Kidney capillary endothelial cell (primary cell): ENCODE measurements at regions not wholly inside any gene's neighbourhood (a gene's known extent, or its start where the extent isn't known, plus 50 kb on each side); places are given as distances from the start of the nearest gene placed in this dataset.

Source experiments
- DNase-seq: peaks from one replicate; pipeline ENCODE4 v3.0.0-alpha.2; 2018; ENCODE audit warnings: low spot score

DNA sequence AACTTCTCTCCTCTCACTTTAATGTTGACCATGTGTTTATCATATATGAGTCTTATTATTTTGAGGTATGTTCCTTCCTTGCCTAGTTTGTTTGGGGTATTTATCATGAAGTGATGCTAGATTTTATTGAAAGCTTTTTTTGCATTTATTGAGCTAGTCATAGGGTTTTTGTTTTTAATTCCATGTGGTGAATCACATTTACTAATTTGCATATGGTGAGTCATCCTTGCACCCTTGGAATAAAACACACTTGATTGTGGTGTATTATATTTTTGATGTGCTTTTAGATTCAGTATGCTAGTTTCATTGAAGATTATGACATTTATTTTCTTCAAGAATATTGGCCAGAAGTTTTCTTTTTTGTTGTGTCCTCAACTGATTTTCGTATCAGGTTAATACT lies 464.6 kb downstream of the PCDH18 start:
- no peak for DNase-seq

DNA sequence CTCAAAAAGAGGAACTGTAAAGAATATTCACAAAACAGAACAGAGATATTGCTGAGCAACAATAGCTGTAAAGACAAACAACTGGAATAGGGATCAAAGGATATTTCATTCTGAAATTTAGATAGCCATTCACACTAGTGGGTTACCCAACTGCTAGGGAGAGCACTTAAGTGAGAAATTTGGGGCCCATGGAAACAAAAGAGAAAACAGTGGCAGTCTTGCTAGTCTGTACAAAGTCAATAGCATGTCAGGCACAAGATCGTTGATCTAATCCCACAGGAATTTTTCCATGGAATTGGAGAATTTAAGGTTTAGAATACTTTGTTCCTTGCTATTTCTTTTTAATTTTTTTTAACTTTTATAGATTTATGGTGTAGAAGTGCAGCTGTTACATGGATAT lies 467.0 kb downstream of the PCDH18 start:
- DNase-seq = no peak

DNA sequence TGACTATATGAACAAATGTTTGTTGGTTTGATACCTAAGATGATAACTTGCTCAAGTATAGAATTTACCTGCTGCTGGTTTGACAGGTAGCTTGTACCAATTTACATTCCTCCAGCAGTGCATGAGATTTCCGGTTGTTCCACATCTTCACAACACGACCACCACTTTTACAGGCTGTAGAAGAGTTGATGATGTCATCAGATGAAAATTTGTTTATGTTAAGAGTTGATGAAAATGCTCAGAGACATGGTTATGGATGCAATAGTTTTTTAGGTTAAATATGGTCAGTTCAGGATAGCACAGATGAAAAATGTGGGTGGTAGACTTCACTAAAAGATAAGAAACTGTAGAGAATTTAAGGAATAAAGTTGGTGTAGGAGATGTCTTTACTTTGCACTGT lies 468.3 kb downstream of the PCDH18 start:
- DNase-seq = no peak

DNA sequence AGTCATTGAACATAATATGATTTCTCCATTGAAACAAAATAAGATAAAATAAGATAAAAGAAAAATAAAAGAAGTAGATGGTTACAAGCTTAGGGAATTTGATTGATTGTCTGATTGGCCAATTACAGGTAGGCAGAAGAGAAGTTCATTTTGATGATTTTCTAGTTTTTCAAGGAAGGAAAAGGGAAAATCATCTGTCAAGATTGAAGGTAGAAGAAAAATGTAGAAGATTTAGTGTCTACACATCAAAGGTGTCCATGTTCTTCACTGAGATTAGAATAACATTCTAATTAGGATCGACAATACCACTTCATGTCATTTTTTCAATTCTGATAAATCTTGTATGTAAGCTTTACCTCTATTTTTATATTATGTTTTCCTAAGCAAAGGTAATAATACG lies 489.1 kb downstream of the PCDH18 start:
- DNase-seq = no peak

DNA sequence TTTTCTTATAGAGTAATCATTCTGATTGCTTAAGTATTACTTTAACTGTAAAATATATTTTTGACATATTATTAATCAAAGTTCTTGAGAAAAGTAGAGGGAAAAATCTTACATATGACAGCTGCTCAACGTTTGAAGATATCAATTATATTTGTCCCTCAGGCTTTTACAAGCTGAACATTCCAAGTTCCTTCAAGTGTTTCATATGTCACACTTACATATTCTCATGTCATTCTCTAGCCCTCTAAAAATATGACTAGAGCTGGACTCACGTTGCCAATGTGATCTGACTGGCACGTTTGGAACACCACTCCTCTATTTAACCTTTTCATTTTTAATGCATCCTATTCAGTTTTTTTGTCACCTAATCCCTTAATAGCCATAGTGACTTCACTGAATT lies 492.9 kb downstream of the PCDH18 start:
- no peak for DNase-seq

DNA sequence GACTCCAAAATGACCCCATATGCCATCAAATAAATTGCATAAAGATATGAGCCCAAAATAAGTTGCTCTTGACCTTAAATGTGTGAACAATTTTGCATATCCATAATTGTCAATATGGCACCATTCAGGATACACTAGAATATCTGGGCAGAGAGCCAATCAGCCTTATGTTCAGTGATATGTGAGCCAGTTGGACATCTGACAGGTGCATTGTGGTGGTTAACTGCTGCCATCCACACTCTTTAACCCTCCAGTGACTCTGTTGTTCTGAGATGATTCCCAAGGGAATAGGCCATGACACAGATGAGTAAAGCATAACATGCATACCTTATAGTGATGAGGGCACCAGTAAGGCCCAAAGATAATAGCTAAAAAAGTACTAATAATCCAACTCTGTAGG lies 500.1 kb downstream of the PCDH18 start:
- DNase-seq = no peak

DNA sequence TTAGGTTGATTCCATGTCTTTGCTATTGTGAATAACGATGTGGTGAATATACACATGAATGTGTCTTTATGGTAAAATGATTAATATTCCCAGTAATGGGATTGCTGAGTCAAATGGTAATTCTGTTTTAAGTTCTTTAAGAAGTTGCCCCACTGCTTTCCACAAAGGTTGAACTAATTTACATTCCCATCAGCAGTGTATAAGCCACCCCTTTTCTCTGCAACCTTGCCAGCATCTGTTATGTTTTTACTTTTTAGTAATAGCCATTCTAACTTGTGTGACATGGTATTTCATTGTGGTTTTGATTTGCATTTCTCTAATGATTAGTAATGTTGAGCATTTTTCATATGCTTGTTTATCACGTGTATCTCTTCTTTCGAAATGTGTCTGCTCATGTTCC lies 503.3 kb downstream of the PCDH18 start:
- DNase-seq = no peak

DNA sequence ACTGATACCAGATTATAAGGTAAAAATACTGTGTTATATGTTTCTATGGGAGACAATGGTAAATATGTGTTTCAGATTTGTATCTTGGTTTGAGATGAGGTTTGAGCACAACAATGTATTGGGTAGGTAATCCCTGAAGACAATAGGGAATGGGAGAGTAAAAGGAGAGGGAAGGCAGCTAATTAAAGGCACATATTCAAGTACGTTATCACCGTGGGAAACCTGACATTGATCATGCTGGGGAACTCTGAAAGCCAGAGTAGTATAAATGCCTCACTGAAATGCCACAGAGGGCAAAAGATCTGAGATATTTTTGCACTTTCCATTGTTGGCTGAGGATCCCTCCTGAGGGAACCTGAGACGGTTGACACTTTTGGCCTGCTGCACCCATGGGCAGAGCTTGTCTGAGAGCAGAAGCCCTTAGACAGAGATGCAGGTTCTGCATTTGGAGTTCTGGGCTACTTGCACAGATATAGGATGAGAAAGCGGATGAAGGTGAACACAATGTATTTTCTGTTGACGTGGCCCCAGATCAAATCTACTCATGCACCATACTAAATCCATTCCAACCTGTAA lies 506.7 kb downstream of the PCDH18 start:
- no peak for DNase-seq

DNA sequence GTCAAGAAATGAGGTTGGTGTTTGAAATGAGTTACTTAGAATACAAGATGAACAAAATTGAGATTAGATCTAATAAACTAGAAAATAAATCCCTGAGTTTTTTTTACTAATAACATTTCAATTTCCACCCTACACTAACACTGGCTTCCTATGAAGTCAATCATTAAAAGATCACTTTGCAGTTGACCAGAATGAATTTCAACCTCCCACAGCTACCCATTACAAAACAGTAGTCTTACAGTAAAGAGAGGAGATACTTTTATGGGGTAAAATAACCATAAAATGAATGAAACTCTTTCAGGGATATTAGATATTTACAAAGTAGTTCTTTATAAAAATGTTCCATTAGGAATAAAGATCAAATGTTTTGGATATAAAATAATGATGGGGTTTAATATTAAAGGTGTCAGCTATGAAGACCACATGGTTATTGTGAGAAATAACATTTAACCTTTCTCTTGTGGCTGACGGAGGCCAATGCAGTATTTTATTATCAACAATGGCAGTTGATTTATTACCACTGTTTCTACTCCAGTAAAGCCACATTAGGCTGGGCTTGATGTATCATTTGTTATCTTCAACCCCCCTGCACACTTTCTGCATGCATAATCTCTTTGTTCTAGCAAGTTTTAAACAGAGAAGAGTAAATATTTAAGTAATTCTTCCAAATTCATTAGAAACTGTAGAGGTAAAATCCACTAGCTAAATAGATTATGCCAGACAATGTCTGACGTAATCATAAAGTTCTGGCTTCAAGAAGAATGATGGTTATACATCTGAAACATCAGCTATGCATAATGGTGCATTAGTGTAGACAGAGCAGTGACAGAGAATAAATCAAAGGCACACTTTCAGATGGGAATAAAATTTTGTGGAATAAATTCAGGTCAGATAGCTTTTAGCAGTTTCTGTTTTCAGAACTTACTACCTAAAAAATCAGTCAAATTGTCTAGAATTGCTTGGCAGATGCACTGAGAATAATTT lies 516.6 kb downstream of the PCDH18 start:
- DNase-seq = no peak

DNA sequence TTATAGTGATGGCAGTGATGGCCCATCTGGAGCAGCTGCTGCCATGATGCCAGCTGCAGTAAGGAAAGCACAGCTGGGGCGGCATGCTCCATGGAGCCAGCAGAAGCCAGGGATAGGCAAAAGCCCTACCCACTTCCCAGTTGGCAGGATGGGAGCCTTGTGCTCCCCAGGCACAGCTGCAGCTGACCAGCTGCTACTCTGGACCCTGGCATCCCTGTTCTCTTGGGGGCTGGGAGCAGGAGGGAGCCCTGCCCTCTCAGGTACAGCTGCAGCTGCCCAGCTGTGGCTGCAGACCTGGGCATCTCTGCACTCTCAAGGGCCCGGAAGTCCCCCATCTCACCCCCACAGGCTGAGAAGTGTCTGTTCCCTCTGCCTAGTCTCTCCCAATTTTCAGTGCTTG lies 531.9 kb downstream of the PCDH18 start:
- DNase-seq = no peak

DNA sequence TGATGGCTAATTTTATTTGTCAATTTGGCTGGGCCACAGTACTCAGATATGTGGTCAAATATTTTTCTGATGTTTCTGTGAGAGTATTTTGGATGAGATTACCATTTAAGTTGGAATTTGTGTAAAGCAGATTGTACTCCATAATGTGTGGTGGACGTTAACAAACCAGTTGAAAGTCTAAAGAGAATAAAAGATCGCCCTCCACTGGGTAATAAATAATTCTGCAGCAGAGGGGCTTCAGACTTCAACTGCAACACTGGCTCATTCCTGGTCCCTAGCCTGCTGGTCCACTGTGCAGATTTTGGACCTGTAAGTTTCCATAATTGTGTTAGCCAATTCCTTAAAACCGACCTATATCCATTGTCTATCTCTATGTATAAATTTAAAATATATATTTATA lies 540.3 kb downstream of the PCDH18 start:
- no peak for DNase-seq

DNA sequence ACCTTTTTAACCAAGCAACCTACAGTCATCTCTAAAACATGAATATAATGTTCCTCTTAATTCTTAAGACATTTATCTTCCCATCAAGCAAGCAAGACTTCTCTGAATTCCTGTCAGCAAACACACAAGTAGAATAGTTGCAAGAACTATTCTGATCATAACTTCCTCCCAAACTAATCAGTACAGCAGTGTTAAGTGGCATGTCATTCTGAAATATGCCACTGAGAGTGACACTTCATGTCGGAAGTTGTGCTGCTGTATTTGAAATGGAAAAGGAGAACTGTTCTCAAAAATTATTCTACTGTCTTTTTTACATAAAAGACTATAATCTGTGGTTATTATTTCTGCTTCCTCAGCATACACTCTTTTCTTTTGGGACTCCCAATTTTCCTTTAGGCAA lies 546.6 kb downstream of the PCDH18 start:
- DNase-seq = no peak

DNA sequence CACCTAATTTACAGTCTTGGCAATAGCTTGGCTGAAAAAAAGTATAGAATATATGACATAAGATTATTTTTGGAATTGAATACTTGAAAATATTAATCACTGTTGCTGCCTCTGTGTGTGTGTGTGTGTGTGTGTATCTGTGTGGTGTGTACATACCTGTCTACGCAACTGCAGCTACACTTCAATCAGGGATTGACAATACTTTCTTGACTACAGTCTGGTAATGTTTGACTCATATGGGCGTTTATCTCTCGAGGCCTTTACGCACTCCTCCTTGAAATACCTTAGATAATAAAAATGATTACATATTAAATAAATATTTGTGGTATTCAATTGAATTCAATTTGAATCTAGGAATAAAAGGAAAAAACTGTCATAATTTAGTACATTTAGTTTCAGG lies 565.2 kb downstream of the PCDH18 start:
- DNase-seq = no peak

DNA sequence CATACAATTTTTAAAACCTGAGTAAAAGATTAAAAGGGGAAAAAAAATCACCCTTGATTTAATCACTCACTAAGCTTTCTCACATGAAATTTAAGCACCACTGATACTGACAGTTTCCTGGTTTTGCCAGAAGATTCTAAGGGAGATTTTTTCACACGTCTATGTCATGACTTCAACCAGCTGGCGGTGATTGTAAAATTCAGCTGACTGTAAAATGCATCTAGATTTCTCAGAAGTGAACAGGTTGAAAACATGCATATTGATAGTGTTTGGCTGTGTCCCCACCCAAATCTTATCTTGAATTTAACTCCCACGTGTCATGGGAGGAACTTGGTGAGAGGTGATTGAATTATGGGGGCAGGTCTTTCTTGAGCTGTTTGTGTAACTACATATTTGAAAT lies 566.8 kb downstream of the PCDH18 start:
- no peak for DNase-seq

DNA sequence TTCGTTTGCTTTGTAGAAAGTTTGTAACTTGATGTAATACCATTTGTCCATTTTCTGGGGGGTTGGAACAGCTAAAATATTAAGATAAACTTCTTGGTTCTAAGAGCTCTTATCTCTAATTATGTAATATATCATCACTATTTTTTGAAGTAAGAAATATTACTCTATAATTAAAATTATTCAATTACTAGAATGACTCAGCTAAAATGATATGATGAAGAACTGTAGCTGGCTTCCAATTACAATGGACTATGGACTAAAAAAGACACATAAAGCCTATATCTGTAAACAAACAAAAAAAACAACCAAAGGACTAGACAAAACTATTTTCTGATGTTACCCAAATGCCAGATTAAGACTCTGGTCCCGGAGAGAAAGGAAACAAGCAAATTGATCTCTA lies 569.4 kb downstream of the PCDH18 start:
- DNase-seq = no peak

DNA sequence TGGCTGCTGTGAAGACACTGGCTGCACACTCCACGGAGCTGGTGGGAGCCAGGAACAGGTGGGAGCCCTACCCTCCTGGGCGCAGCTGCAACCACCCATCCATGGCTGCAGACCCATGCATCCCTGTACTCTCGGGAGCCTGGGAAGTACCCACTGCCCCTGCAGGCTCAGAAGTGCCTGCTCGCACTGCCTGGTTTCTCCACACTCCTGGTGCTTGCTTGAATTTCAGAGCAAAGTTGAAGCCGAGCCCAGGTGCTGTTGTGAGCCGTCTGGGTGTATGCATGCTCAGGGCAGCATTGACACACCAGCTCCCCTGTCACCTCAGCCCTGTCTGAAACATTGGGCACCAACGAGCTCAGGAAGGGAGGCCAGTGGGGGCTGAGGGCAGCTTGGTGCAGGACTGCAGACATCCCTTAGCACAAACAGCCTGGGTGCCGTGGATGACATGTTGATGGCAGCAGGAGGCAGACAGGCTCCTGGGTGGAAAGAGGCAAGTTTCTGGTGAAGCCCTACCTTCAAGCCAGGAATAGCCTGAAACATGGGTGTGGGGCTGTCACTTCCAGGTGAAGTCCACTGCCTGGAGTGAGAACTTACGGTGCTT lies 585.9 kb downstream of the PCDH18 start:
- DNase-seq = no peak

DNA sequence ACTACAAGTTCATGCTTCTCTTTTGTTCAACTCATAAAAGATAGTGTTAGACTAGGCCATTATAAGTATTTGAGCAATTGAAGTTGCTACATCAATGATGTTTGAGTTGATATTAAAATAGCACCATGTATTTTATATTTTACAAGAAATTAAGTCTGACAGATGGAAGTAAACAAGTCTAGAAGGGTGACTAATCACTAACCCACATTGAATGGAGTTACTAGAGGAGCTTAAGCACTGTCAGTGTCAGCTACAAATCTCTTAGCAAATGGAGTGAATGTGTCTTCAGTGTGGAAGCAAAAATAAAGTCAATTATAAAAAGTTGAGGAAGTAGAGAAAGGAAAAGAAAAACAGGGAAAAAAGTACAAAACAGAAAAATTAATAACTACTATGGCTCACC lies 592.5 kb downstream of the PCDH18 start:
- no peak for DNase-seq

DNA sequence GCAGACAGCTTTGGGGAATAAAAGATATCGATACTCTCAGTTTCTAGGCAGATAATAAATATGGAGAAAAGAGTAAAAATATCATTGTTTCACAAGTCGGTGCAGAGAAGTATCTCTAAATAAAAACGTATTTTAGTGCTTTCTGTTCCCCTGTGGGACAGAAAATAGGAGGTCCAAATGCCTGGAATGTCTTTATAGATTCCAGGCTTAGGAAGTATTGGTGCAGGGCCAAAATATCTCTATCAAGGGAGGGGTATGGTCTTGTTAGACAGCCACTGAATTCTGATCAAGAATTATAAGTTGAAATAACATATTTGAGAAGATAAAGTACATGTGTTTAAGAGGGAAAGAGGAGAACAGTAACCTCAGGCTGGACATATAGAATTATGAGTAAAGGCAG lies 596.4 kb downstream of the PCDH18 start:
- no peak for DNase-seq

DNA sequence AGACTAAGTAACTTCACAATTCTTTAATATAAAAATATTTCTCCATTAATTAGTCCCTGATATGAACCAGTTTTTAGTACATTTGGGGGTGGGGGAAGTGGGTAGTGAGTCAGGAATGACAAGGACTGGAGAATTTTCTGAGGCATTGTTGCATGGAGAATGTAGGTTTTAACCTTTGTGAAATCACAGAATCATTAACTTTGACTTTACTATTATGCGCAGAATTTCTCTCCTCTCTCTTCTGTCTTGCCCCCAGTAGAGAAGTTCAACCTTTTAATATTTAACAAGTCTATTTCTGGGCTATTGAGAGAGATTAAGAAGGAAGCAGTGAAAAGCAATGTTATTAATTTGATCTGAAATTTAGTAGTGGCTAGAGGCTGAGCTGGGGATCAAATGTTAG lies 597.0 kb downstream of the PCDH18 start:
- no peak for DNase-seq

DNA sequence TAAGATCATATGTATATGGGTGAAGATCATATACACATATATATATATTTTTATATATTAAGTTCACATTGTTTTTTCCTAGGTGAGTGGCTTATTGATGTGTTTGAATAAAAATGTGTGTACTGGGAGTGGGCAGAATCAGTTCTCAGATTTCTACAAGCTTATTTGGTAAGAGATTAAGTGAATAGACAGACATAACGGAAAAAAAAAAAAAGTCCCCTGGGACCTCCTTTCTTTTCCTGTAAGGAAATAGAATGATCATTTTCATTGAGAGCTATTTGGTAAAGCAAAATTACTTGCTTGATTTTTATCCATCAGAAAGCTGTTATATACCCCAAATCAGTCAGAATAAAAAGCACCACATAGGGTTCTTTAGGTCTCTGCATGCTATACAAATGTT lies 597.7 kb downstream of the PCDH18 start:
- DNase-seq = no peak

DNA sequence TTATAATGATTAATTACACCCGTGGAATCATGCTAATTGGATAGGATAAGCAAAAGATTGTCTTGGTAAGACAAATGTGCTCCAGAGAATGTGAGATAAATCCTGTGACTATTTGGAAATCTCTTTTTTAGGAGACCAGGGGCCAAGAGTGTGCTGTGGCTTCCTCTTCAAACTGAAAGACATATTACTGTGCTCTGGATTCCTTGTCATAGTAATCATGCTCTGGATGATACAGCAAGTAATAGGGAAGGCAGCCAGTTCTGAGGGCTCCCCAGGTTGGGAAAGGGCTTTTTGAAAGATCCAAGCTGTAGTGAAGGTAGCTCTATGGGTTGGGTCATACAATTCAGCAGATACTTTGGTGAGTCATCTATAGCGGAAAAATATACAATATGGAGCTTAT lies 600.5 kb downstream of the PCDH18 start:
- DNase-seq = no peak

DNA sequence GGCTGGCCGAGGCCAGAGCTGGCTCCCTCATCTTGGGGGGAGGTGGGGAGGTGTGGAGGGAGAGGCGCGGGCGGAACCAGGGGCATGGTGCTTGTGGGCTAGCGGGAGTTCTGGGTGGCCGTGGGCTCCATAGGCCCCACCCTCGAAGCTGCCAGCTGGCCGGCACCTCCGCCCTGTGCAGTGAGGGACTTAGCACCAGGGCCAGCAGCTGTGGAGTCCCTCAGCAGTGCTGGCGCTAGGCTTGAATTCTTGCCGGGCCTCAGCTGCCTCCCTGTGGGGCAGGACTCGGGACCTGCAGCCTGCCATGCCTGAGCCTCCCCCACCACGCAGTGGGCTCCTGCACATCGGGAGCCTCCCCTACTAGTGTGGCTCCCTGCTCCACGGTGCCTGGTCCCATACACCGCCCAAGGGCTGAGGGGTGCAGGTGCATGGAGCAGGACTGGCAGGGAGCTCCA lies 603.3 kb downstream of the PCDH18 start:
- no peak for DNase-seq

DNA sequence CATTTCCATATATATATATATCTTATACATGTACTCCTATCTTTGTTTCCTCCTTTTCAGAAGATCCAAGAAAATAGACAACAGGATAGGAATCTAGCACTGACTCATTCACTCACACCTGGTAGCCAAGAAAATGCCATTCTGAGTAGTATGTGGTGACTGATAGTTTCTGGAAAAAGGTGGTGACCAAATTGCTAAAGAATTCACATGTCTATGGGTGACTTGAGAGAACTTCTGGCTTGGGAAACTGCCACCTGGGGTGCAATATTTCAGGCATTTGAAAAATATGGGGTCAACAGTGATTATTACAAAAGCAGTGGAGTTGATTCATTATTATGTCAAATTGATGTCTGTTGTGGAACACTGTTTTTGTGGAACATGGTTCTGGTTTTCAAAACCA lies 605.1 kb downstream of the PCDH18 start:
- DNase-seq = no peak
